ENCODE measurements at regions not wholly inside any gene's neighbourhood (a gene's known extent, or its start where the extent isn't known, plus 50 kb on each side); places are given as distances from the start of the nearest gene placed in this dataset.

DNA sequence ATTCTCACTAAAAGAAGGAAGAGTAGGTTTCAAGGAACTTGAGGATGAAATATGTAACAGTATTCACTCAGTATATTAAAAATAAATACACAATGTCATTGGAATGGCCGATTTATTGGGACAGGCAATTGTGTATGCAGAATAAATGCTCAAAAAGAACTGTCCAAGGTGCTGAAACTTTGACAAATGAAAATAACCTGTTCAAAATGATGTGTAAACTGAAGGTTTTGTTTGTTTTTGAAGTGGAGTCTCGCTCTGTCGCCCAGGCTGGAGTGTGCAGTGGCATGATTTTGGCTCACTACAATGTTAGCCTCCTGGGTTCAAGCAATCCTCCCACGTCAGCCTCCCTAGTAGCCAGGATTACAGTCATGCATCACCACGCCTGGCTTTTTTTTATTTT, 318.7 kb upstream of the RBFOX1 start:
- ATAC-seq (ENCODE audit: low FRiP score) (no peak), DNase-seq (ENCODE audit: low spot score) (no peak)
- TF ChIP-seq CTCF (IDR thresholded peaks at IDR 0.05) = no peak

GRCh38 chr16:7004266-7004665, 328.4 kb upstream of the RBFOX1 start:
- no peak for TF ChIP-seq CTCF (IDR thresholded peaks at IDR 0.05)
- DNase-seq (ENCODE audit: low spot score) (no peak), ATAC-seq (ENCODE audit: low FRiP score) (no peak)

DNA sequence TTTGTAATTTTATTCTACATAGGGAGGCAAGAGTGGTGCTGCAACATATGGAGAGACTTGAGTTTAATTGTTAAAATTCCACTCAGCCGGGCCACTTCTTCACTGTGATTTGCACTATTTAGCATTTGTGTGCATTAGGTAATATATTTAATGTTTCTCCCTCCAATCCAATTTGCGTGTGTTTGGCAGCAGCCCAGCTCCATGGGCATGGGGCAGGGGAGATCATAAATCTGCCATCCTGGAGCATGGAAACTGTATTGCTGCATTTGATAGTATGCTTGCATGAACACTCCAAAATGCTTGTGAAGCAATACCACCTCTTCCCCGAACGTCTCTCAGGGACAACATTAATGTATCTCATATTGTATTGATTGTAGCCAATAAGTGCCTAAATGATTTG, 339.1 kb upstream of the RBFOX1 start:
- no peak for TF ChIP-seq CTCF (IDR thresholded peaks at IDR 0.05)
- no peak for DNase-seq (ENCODE audit: low spot score)
- no peak for ATAC-seq (ENCODE audit: low FRiP score)

DNA sequence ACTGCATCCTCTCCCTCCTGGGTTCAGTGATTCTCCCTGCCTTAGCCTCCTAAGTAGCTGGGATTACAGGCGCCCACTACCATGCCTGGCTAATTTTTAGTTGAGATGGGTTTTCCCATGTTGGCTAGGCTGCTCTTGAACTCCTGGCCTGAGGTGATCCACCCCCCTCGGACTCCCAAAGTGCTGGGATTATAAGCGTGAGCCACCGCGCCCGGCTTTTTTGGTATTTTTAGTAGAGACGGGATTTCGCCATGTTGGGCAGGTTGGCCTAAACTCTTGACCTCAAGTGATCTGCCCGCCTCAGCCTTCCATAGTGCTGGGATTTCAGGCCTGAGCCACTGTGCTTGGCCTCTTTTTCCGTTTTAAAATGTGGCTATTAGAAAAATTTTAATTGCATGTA, 343.8 kb upstream of the RBFOX1 start:
- TF ChIP-seq CTCF (IDR thresholded peaks at IDR 0.05) = no peak
- ATAC-seq (ENCODE audit: low FRiP score) (no peak), DNase-seq (ENCODE audit: low spot score) (no peak)

GRCh38 chr16:6977916-6978315, 354.7 kb upstream of the RBFOX1 start:
- TF ChIP-seq CTCF (IDR thresholded peaks at IDR 0.05) = no peak
- DNase-seq (ENCODE audit: low spot score) (no peak), ATAC-seq (ENCODE audit: low FRiP score) (no peak)

DNA sequence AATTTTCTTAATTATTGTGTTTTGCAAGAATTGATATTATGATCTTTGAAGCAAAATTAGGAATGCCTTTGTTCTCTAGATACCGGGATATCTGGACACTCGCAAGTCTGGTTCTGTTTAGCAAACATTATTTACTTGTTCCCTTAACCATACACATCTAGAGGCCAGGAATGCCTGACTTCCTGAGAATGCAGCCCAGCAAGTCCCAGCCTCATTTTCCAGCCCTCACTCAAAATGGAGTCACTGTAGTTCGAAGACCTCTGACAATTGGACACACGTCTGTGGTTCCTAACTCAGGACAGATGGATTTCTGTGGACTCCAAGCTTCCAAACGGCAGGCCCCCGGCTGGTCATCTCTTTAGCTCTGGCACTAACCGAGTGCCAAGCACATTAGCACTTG, 355.4 kb upstream of the RBFOX1 start:
- no peak for TF ChIP-seq CTCF (IDR thresholded peaks at IDR 0.05)
- DNase-seq (ENCODE audit: low spot score) (no peak), ATAC-seq (ENCODE audit: low FRiP score) (no peak)

GRCh38 chr16:6976716-6977115, 355.9 kb upstream of the RBFOX1 start:
- TF ChIP-seq CTCF (IDR thresholded peaks at IDR 0.05) = no peak
- DNase-seq (ENCODE audit: low spot score) = no peak
- no peak for ATAC-seq (ENCODE audit: low FRiP score)
